Epithelial cell of esophagus (primary cell): ENCODE measurements at regions not wholly inside any gene's neighbourhood (a gene's known extent, or its start where the extent isn't known, plus 50 kb on each side); places are given as distances from the start of the nearest gene placed in this dataset.

Experiments used
- DNase-seq: peaks from one replicate; pipeline ENCODE4 v3.0.0; 2010; ENCODE audit warnings: low read depth
- H3K4me3 ChIP-seq: 2 replicates; pipeline ENCODE4 v1.5.1; 2011; ENCODE audit warnings: mild to moderate bottlenecking, low read length, control low read depth
- CTCF ChIP-seq: IDR thresholded peaks from 2 replicates; pipeline ENCODE4 v1.5.1; 2011; ENCODE audit warnings: low read depth, mild to moderate bottlenecking, low read length, control low read depth, inconsistent platforms; ENCODE audit not compliant: insufficient read depth; ENCODE audit errors: missing control alignments

- H3K4me3 ChIP-seq = no peak overlapping the region
- TF ChIP-seq CTCF = no peak
- no peak for DNase-seq
Measured at GRCh38 chr17:5950878-5951277, 119.3 kb upstream of the WSCD1 start.

- no peak for TF ChIP-seq CTCF
- H3K4me3 ChIP-seq = no peak overlapping the region
- DNase-seq = no peak
Measured at GRCh38 chr17:5951912-5952311, 118.3 kb upstream of the WSCD1 start.

GRCh38 chr17:5952518-5952917 lies 117.7 kb upstream of the WSCD1 start:
- TF ChIP-seq CTCF = no peak
- DNase-seq = no peak
- H3K4me3 ChIP-seq = no peak overlapping the region

DNA sequence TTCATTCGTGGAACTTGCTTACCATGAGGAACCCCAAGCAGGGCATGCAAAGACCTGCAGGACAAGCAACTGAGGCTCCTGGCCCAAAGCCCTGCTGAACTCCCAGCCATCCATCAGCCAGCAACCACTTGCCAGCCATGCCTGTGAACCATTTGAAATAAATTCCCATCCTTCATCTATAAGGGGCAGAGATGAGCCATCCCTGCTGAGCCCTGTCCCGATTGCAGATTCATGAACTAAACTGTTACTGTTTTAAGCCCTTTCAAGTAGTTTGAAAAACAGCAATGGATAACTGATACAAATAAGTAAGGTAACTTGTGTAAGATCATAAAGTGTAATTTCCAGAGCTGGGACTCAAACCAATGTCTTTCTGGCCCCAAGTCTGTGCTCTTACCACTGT lies 114.4 kb upstream of the WSCD1 start:
- no peak overlapping the region for H3K4me3 ChIP-seq
- TF ChIP-seq CTCF = no peak

GRCh38 chr17:5958850-5959249 lies 111.3 kb upstream of the WSCD1 start:
- TF ChIP-seq CTCF = no peak
- no peak overlapping the region for H3K4me3 ChIP-seq
- no peak for DNase-seq

More for the DNA sequence above, 114.4 kb upstream of the WSCD1 start:
- DNase-seq = no peak

- no peak overlapping the region for H3K4me3 ChIP-seq
- TF ChIP-seq CTCF = no peak
- DNase-seq = no peak
Measured at GRCh38 chr17:5962371-5962770, 107.8 kb upstream of the WSCD1 start.

DNA sequence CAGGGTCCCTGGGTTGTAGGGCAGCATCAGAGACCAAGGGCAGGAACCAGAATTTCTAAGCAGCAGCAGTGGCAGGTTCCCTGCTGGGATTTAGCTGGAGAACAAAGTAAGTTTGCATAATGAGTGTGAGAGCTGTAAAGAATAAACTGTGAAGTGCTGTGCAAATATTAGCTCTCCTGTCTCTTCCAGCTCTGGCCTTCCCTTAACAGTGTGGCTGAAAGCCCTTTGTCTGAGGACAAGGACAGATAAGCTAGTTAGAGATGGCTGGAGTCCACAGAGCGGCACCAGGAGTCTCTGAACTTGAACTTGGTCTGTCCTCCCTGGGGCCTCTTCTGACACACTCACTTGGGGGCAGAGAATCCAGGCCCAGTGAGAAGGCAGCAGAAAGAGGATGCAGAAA lies 98.2 kb upstream of the WSCD1 start:
- DNase-seq = no peak
- H3K4me3 ChIP-seq = no peak overlapping the region
- no peak for TF ChIP-seq CTCF
